Fibroblast of skin of left biceps (primary cell): ENCODE measurements at regions not wholly inside any gene's neighbourhood (a gene's known extent, or its start where the extent isn't known, plus 50 kb on each side); places are given as distances from the start of the nearest gene placed in this dataset.

Experiments
- DNase-seq, 2 experiments: peaks; one replicate each; pipeline ENCODE4 v3.0.0-alpha.2; 2013; ENCODE audit warnings: low read depth in 2 of 2

DNA sequence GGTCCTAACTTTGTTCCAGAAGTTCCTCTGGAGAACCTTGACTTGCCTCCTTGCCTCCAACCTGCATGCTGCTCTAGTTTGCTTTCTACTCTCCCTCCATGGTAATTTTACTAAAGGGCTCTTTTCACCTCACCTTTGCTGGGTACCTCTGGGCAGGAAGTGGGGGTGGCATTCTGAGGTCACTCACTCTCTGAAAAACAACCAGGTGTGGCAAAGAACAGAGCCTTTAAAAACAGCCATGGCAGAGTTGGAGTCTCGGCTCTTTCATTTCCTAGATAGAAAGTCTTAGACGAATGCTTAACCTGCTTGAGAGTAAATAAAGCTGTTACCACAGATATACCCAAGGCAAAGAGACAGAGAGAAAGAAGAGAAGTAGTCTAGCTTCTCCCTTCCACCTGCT, 827.9 kb downstream of the BCL11B start:
- no peak for DNase-seq

DNA sequence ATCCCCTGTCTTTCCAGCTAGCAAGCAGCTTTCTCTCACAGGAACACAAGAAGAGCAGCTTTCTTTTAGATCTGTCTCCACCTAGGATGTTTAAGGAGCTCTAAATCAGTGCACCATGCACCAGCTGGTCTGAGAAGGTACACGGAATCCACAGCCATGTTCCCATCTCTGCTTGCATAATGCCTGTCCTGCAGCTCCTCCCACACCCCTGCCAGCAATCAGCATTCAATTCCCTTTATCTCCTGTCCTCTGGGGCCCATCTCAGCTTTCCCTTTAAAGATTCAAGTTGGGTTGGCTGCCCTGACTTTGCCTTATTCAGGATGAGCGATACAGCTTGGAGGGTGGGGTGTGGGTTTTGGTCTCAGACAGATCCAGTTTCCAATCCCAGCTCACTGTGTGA, 826.3 kb downstream of the BCL11B start:
- DNase-seq = no peak

- DNase-seq = no peak
Observed at GRCh38 chr14:98446508-98446907, 825.5 kb downstream of the BCL11B start.

GRCh38 chr14:98456231-98456630, 815.8 kb downstream of the BCL11B start:
- DNase-seq = no peak

- no peak for DNase-seq
Observed at GRCh38 chr14:98458702-98459101, 813.3 kb downstream of the BCL11B start.

- no peak for DNase-seq
Observed at GRCh38 chr14:98462908-98463307, 809.1 kb downstream of the BCL11B start.

DNA sequence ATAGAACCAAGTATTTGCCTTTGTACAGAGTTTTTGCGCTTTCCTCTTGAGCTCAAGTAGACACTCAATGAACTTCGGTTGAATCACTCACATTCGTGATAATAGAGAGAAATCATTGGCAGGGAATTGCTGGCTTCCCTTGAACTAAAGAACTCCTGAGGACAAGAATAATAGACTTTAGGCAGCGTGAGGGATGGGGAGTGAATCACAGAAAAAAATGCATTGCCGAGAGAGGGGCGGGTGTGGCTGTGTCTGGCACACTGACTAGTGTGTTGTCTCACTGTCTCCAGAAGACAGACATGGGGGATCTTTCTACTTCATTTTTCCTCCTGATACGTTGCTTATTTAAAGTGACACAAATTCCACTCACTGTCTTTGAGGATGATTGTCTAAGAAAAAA, 805.2 kb downstream of the BCL11B start:
- peak in 1 of 2 experiments; percentile 6 for DNase-seq

GRCh38 chr14:98470663-98471062, 801.3 kb downstream of the BCL11B start:
- no peak for DNase-seq

DNA sequence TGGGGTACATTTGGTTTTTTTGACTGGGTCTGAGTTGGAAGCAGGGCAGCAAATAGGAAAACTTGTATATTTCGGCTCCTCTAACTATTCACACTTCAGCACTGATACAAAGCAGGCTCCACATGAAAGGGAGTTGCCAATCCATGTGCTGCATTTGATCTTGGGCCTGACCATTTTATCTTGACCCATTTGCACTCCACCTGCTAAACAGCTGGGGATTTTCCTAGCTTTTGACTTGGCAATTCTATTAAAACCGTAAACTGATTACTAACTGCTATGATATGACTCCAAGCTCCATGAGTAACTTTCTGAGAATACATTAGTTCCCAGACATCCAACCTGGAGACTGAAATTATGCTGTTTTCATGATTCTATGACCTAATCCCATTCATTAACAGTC, 797.1 kb downstream of the BCL11B start:
- no peak for DNase-seq

DNA sequence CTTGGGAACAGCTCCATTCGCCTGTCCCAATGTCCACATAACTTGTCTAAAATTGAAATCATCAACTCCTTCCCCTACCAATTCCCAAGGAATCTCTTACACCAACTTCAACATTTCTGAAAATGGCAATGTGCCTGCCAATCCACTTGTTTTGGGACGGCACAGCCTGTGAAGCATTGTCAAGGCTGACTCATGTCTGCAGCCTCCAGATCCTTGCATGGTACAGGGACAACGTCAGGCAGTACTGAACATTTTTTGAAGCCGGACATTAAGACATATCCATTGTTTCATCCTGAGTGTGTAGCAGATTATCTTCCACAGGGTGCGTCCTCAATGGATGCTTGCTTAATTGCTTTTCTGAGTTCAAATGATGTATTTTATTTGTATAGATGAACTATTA, 794.1 kb downstream of the BCL11B start:
- no peak for DNase-seq

GRCh38 chr14:98489115-98489514, 782.9 kb downstream of the BCL11B start:
- no peak for DNase-seq

DNA sequence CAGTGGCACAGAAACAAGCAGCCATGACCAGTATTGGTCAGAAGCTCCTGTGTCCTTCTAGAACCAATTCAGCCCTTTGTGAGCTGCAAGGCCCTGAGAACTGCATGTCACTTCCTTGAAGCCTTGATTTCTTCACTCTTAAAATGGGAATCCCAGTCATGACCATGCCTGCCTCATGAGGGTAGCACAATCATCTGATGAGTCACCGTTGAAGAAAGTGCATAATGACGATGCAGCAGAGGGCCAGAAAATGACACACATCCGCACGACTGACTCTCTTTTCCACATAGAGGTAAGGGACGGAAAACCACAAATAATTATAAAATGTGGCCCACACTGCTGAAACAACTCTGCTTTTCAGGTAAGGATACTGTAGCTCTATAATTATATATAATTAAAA, 777.4 kb downstream of the BCL11B start:
- DNase-seq = peak in 1 of 2 experiments; percentile 1

DNA sequence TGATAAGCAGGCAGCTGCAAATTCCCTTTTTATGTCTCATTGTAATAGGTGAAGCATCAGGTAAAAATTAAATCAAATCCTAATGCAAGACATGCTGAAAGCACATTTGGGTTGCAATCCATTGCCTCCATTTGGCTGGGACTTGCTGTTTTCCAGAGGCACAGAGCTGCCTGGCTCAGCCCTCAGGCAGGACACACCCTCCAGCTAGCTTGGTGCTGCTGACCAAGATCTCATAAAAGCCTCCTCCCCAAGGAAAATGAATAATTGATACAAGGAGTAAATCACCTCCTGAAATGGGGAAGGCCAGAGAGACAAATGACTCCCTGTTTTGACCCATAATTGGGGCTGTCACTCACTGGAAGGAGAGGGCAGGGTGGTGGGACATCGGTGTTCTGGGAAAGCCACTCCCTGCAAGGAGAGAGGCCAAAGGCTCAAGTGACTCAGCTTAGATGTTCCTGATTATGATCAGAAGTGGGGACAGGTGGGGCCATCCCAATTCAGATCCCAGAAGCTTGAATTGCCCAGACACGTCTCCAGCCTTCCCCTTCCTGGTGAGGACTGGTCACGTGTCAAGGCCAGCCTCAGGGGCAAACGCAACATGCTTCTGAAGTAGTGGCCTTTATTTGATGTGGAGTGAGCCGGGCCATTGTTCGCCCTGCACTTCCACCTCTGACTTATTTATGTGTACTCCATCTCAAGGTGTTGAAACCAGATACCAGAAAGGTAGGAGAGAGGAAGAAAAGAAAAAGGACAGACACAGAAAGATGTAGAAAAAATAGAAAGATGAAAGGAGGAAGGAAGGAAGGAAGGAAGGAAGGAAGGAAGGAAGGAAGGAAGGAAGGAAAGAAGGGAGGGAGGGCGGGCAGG, 773.7 kb downstream of the BCL11B start:
- DNase-seq = no peak

- DNase-seq = no peak
Observed at GRCh38 chr14:98501335-98501734, 770.7 kb downstream of the BCL11B start.

DNA sequence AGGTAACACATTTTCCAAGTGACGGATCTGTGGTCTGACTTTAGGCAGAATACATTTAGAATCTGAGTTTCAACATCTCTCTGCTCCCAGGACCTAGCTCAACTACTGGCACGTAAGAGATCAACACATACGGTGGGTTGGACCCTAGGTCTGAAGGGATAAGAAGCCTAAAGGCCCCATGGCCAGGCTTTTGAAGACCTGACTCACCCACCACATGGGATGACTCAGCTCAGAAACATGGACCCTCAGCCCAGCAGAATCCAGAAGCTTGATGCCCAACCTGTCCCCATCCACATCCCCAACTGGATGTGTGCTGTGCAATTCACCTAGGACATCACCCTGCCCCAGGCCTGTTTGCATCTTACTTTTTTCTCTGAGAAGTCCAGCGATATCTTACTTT, 770.2 kb downstream of the BCL11B start:
- DNase-seq = no peak

DNA sequence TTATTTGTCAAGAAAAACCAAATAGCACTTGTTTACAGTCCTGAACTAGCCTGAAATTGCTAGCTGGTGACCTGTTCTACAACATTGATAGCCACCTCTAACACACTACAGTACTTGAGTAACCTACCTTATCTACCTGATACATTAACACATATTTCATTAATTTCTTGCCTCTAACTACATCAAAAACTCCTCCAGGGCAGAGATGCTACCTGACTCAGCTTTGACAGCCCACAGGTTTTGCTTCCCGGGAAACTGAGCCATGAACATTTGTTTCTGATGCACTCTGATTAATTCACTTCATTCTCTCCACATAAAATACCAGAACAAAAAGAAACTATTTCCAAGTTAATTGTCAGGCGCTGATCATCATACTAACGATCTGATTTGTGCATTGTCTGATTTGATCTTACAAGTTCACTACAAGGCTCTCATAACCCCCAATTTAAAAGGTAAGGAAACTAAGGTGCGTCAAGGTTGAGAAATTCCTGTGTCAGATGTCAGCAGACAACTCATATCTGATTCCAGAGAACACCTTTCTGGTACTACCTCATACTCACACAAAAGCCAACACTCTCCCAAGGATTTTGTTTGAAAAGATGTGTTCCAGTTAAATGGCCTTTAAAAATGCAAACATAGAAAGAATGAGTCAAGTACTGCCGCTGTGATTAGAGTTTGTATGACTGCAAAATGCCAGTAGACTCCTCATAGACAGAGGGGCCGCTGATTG, 768.7 kb downstream of the BCL11B start:
- no peak for DNase-seq

GRCh38 chr14:98507264-98507663, 764.7 kb downstream of the BCL11B start:
- DNase-seq = peak; percentile 34 to 36

GRCh38 chr14:98510392-98510791, 761.6 kb downstream of the BCL11B start:
- DNase-seq = no peak

DNA sequence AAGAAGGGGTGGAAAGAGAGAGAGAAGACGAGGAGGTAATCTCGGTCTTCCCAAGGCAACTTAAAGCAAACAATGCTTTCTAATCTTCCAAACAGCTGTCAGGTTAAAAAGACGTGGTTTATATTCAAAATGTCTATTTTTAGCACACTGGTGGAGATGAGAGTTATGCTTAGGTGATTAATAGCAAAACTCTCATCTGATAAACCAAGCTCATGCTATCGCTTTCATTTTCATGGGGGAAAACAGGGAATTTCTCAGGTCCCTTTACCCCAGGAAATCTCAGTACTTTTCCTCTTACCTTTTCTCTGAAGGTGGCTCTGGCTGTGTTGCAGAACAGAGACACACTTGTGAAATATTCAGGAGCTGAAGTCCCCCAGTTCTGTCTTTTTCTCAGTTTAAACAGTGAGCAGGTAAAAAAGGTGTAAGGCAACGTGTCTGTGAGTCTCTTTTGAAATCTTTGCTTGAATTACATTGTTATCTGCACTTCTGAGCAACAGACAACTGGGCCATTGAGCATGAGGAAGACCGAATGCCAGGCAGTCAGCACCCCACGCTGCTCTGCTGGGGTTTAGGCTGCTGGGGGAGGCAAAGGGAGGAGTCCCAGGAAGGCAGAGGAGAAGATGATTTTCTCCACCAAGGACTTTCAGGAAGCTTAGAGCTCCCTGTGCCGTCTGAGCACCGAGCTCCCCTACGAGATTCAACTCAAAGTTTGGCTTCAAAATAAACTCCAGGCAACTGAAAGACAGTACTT, 759.3 kb downstream of the BCL11B start:
- no peak for DNase-seq

GRCh38 chr14:98513558-98513957, 758.4 kb downstream of the BCL11B start:
- no peak for DNase-seq

GRCh38 chr14:98514016-98514415, 758.0 kb downstream of the BCL11B start:
- DNase-seq = no peak

GRCh38 chr14:98536256-98536655, 735.7 kb downstream of the BCL11B start:
- no peak for DNase-seq
